HEK293 (cell line): ENCODE measurements at regions not wholly inside any gene's neighbourhood (a gene's known extent, or its start where the extent isn't known, plus 50 kb on each side); places are given as distances from the start of the nearest gene placed in this dataset.

ENCODE experiments used
- CTCF ChIA-PET: fragments of 350-600 bp; formaldehyde crosslinking; extraction: SDS; loops from one replicate; lab custom pipeline; 2021; ENCODE audit warnings: antibody characterized with exemption; lab: Yijun Ruan, JAX
- POLR2A ChIA-PET: fragments of 300-600 bp; formaldehyde crosslinking; extraction: SDS; loops from one replicate; lab custom pipeline; 2020; ENCODE audit warnings: antibody characterized with exemption, inconsistent platforms; lab: Yijun Ruan, JAX
- H3K27ac ChIP-seq: fragments of 200-500 bp; sonication (Bioruptor generic); 2 replicates; pipeline ENCODE4 v1.5.1; 2014; ENCODE audit warnings: low read depth, low read length, control low read depth, inconsistent platforms; ENCODE audit errors: extremely low read depth
- H3K36me3 ChIP-seq, 2 experiments: fragments of 200-500 bp in 1 of 2; sonication (Bioruptor generic) in 1 of 2; 1 replicate in 1 of 2; 2 replicates in 1 of 2; pipeline ENCODE4 v1.5.1; 2014 to 2017; ENCODE audit warnings: inconsistent platforms in 2 of 2, low read length in 2 of 2; ENCODE audit not compliant: control insufficient read depth in 2 of 2, insufficient read depth in 1 of 2
- H3K4me1 ChIP-seq: fragments of 200-500 bp; sonication (Bioruptor generic); 2 replicates; pipeline ENCODE4 v1.5.1; 2014; ENCODE audit warnings: mild to moderate bottlenecking, low read length, inconsistent platforms; ENCODE audit not compliant: control insufficient read depth, insufficient read depth
- H3K4me3 ChIP-seq: 2 replicates; pipeline ENCODE4 v1.5.1; 2011; ENCODE audit warnings: low read depth, mild to moderate bottlenecking, control low read depth, low read length, moderate library complexity
- H3K9me3 ChIP-seq: fragments of 200-500 bp; sonication (Bioruptor generic); 2 replicates; pipeline ENCODE4 v1.5.1; 2014; ENCODE audit warnings: low read depth, low read length, inconsistent platforms; ENCODE audit not compliant: control insufficient read depth, insufficient read depth
- EGR2 ChIP-seq: fragments of 450-650 bp; formaldehyde crosslinking; IDR thresholded peaks from 2 replicates; pipeline ENCODE4 v1.5.1; 2016; ENCODE audit warnings: low read depth, missing biosample characterization, missing genetic modification characterization
- GLI4 ChIP-seq: fragments of 450-650 bp; formaldehyde crosslinking; IDR thresholded peaks from 2 replicates; pipeline ENCODE4 v1.5.1; 2016; ENCODE audit warnings: missing biosample characterization, missing genetic modification characterization
- SP7 ChIP-seq: fragments of 450-650 bp; formaldehyde crosslinking; IDR thresholded peaks from 2 replicates; pipeline ENCODE4 v1.5.1; 2016; ENCODE audit warnings: missing biosample characterization, missing genetic modification characterization
- ZBTB17 ChIP-seq: fragments of 450-650 bp; formaldehyde crosslinking; IDR thresholded peaks from 2 replicates; pipeline ENCODE4 v1.5.1; 2016; ENCODE audit warnings: missing biosample characterization, missing genetic modification characterization
- ZNF10 ChIP-seq: fragments of 450-650 bp; formaldehyde crosslinking; IDR thresholded peaks from 2 replicates; pipeline ENCODE4 v1.5.1; 2017; ENCODE audit warnings: missing biosample characterization, missing genetic modification characterization
- ZNF155 ChIP-seq: fragments of 450-650 bp; formaldehyde crosslinking; IDR thresholded peaks from 2 replicates; pipeline ENCODE4 v1.5.1; 2016; ENCODE audit warnings: missing biosample characterization, missing genetic modification characterization
- ZNF214 ChIP-seq: fragments of 450-650 bp; formaldehyde crosslinking; IDR thresholded peaks from 2 replicates; pipeline ENCODE4 v1.5.1; 2017; ENCODE audit warnings: missing biosample characterization, mild to moderate bottlenecking, missing genetic modification characterization, borderline replicate concordance
- ZNF311 ChIP-seq: fragments of 450-650 bp; formaldehyde crosslinking; IDR thresholded peaks from 2 replicates; pipeline ENCODE4 v1.5.1; 2017; ENCODE audit warnings: missing biosample characterization, missing genetic modification characterization, borderline replicate concordance
- ZNF324 ChIP-seq: fragments of 450-650 bp; formaldehyde crosslinking; IDR thresholded peaks from 2 replicates; pipeline ENCODE4 v1.5.1; 2016; ENCODE audit warnings: missing biosample characterization, missing genetic modification characterization
- ZNF777 ChIP-seq: fragments of 450-650 bp; formaldehyde crosslinking; IDR thresholded peaks from 2 replicates; pipeline ENCODE4 v1.5.1; 2017; ENCODE audit warnings: missing biosample characterization, missing genetic modification characterization, borderline replicate concordance
- ZNF785 ChIP-seq: fragments of 450-650 bp; formaldehyde crosslinking; IDR thresholded peaks from 2 replicates; pipeline ENCODE4 v1.5.1; 2016; ENCODE audit warnings: missing biosample characterization, missing genetic modification characterization
- ZNF843 ChIP-seq: fragments of 450-650 bp; formaldehyde crosslinking; IDR thresholded peaks from 2 replicates; pipeline ENCODE4 v1.5.1; 2016; ENCODE audit warnings: missing biosample characterization, missing genetic modification characterization
- TF ChIP-seq, protein P1 (sequence below): fragments of 450-650 bp; formaldehyde crosslinking; IDR thresholded peaks from 2 replicates; pipeline ENCODE4 v1.5.1; 2016; ENCODE audit warnings: missing biosample characterization, missing genetic modification characterization
- TF ChIP-seq, protein P2 (sequence below): fragments of 450-650 bp; formaldehyde crosslinking; IDR thresholded peaks from 2 replicates; pipeline ENCODE4 v1.5.1; 2016; ENCODE audit warnings: missing biosample characterization, missing genetic modification characterization
- TF ChIP-seq, protein P3 (sequence below): fragments of 450-650 bp; formaldehyde crosslinking; IDR thresholded peaks from 2 replicates; pipeline ENCODE4 v1.5.1; 2016; ENCODE audit warnings: missing biosample characterization, missing genetic modification characterization
- TF ChIP-seq, protein P4 (sequence below): fragments of 450-650 bp; formaldehyde crosslinking; IDR thresholded peaks from 2 replicates; pipeline ENCODE4 v1.5.1; 2017; ENCODE audit warnings: missing biosample characterization, missing genetic modification characterization
- TF ChIP-seq, protein P5 (sequence below): fragments of 450-650 bp; formaldehyde crosslinking; IDR thresholded peaks from 2 replicates; pipeline ENCODE4 v1.5.1; 2016; ENCODE audit warnings: missing biosample characterization, missing genetic modification characterization

DNA sequence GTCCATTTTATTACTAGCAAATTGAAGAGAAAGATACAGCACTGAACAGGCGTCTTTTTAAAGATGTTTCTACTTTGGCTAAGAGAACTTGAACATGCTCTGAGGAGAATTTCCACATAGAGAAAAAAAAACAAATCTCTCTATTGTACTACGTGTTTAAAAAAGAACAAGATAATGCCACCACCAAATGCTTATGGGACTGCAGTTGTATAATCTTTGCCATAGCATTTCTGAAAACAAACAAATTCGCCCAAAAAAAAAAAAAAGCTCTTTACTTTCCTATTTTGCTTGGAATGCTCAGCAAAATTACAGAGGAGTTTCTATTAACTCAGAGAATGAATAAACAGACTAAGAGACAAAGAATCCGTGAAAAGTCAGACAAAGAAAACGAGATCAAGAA is 114.2 kb downstream of the CNTN3 start (continued):
- TF ChIP-seq, protein P1, sequence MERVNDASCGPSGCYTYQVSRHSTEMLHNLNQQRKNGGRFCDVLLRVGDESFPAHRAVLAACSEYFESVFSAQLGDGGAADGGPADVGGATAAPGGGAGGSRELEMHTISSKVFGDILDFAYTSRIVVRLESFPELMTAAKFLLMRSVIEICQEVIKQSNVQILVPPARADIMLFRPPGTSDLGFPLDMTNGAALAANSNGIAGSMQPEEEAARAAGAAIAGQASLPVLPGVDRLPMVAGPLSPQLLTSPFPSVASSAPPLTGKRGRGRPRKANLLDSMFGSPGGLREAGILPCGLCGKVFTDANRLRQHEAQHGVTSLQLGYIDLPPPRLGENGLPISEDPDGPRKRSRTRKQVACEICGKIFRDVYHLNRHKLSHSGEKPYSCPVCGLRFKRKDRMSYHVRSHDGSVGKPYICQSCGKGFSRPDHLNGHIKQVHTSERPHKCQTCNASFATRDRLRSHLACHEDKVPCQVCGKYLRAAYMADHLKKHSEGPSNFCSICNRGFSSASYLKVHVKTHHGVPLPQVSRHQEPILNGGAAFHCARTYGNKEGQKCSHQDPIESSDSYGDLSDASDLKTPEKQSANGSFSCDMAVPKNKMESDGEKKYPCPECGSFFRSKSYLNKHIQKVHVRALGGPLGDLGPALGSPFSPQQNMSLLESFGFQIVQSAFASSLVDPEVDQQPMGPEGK = no peak
- TF ChIP-seq, protein P2, sequence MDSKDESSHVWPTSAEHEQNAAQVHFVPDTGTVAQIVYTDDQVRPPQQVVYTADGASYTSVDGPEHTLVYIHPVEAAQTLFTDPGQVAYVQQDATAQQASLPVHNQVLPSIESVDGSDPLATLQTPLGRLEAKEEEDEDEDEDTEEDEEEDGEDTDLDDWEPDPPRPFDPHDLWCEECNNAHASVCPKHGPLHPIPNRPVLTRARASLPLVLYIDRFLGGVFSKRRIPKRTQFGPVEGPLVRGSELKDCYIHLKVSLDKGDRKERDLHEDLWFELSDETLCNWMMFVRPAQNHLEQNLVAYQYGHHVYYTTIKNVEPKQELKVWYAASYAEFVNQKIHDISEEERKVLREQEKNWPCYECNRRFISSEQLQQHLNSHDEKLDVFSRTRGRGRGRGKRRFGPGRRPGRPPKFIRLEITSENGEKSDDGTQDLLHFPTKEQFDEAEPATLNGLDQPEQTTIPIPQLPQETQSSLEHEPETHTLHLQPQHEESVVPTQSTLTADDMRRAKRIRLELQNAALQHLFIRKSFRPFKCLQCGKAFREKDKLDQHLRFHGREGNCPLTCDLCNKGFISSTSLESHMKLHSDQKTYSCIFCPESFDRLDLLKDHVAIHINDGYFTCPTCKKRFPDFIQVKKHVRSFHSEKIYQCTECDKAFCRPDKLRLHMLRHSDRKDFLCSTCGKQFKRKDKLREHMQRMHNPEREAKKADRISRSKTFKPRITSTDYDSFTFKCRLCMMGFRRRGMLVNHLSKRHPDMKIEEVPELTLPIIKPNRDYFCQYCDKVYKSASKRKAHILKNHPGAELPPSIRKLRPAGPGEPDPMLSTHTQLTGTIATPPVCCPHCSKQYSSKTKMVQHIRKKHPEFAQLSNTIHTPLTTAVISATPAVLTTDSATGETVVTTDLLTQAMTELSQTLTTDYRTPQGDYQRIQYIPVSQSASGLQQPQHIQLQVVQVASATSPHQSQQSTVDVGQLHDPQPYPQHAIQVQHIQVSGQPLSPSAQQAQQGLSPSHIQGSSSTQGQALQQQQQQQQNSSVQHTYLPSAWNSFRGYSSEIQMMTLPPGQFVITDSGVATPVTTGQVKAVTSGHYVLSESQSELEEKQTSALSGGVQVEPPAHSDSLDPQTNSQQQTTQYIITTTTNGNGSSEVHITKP (tag by site-specific recombination) = no peak
- TF ChIP-seq ZNF777 (tag by site-specific recombination) = no peak

DNA sequence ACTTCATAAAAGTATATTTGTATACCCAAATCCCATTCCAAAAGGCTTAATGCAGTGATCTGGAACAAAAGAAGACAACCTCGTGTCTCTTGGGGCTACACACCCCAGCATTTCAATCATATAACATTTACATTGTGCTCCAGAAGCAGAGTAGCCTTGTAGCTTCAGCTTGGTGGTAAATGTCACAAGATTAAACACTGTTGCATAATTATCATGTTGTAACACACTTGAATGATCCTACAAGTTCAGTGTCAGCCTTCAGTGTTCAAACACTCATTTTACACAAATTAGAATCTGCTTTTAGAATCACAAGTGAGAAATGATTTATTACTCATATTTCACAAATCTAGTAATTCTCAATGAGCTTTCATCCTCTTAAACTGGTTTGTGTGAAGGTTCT is 122.6 kb downstream of the CNTN3 start:
- TF ChIP-seq GLI4 (tag by site-specific recombination) (no peak), ZNF311 (no peak), ZNF785 (no peak), SP7 (no peak), ZNF155 (tag by site-specific recombination) (no peak), ZNF10 (tag by site-specific recombination) (no peak), ZBTB17 (no peak), EGR2 (tag by site-specific recombination) (no peak), ZNF324 (tag by site-specific recombination) (no peak), ZNF843 (tag by site-specific recombination) (no peak), ZNF214 (tag by site-specific recombination) (no peak)
- TF ChIP-seq, protein P3, sequence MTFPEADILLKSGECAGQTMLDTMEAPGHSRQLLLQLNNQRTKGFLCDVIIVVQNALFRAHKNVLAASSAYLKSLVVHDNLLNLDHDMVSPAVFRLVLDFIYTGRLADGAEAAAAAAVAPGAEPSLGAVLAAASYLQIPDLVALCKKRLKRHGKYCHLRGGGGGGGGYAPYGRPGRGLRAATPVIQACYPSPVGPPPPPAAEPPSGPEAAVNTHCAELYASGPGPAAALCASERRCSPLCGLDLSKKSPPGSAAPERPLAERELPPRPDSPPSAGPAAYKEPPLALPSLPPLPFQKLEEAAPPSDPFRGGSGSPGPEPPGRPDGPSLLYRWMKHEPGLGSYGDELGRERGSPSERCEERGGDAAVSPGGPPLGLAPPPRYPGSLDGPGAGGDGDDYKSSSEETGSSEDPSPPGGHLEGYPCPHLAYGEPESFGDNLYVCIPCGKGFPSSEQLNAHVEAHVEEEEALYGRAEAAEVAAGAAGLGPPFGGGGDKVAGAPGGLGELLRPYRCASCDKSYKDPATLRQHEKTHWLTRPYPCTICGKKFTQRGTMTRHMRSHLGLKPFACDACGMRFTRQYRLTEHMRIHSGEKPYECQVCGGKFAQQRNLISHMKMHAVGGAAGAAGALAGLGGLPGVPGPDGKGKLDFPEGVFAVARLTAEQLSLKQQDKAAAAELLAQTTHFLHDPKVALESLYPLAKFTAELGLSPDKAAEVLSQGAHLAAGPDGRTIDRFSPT (tag by site-specific recombination) = no peak
- TF ChIP-seq, protein P4, sequence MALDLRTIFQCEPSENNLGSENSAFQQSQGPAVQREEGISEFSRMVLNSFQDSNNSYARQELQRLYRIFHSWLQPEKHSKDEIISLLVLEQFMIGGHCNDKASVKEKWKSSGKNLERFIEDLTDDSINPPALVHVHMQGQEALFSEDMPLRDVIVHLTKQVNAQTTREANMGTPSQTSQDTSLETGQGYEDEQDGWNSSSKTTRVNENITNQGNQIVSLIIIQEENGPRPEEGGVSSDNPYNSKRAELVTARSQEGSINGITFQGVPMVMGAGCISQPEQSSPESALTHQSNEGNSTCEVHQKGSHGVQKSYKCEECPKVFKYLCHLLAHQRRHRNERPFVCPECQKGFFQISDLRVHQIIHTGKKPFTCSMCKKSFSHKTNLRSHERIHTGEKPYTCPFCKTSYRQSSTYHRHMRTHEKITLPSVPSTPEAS (tag by site-specific recombination) = no peak
- TF ChIP-seq, protein P5, sequence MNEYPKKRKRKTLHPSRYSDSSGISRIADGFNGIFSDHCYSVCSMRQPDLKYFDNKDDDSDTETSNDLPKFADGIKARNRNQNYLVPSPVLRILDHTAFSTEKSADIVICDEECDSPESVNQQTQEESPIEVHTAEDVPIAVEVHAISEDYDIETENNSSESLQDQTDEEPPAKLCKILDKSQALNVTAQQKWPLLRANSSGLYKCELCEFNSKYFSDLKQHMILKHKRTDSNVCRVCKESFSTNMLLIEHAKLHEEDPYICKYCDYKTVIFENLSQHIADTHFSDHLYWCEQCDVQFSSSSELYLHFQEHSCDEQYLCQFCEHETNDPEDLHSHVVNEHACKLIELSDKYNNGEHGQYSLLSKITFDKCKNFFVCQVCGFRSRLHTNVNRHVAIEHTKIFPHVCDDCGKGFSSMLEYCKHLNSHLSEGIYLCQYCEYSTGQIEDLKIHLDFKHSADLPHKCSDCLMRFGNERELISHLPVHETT (tag by site-specific recombination) = no peak
- Histone ChIP-seq H3K27ac (no peak overlapping the region), H3K9me3 (no peaks in the 10 kb centered on the region), H3K36me3 (no peaks in the 10 kb centered on the region), H3K4me1 (no peaks in the 10 kb centered on the region), H3K4me3 (no peak overlapping the region)
- ChIA-PET CTCF (no interaction called here), POLR2A (no interaction called here)
